ENCODE measurements at regions not wholly inside any gene's neighbourhood (a gene's known extent, or its start where the extent isn't known, plus 50 kb on each side); places are given as distances from the start of the nearest gene placed in this dataset.

GRCh38 chr6:140932909-140933308 is 1199.8 kb upstream of the GJE1 start:
- TF ChIP-seq YY1 (IDR thresholded peaks at IDR 0.05; ENCODE audit: insufficient read depth, insufficient read length) (no peak), ZNF274 (IDR thresholded peaks at IDR 0.05; ENCODE audit: low read depth, low read length) (no peak)
